HCT116 (cell line): ENCODE measurements at regions not wholly inside any gene's neighbourhood (a gene's known extent, or its start where the extent isn't known, plus 50 kb on each side); places are given as distances from the start of the nearest gene placed in this dataset.

Experiments
- ATAC-seq: fragments of 200-7000 bp; cut with Tn5 transposase; 2 replicates; pipeline ENCODE4 v1.9.1; 2020; ENCODE audit warnings: mild to moderate bottlenecking, moderate library complexity
- BruUV-seq: library from RNA; stranded (reverse); fragments of 400-500 nt; replicated peaks from 2 replicates; lab custom pipeline; 2021; lab: Mats Ljungman, UMichigan
- CTCF ChIA-PET: fragments of 300-600 bp; sonication (Branson Sonifier 250); formaldehyde crosslinking; loops from one replicate; lab custom pipeline; 2021; ENCODE audit warnings: antibody characterized with exemption; lab: Charles Lee
- POLR2A ChIA-PET: fragments of 300-600, 350-600 bp; sonication (Branson Sonifier 250); formaldehyde crosslinking; loops from one replicate; lab custom pipeline; 2021; ENCODE audit warnings: antibody characterized with exemption; lab: Charles Lee
- RAD21 ChIA-PET, 2 experiments: fragments of 300-600 bp; sonication (Branson Sonifier 250); formaldehyde crosslinking; loops; one replicate each; lab custom pipeline; 2023; ENCODE audit warnings: low total read pairs in 2 of 2; ENCODE audit not compliant: uncharacterized antibody in 2 of 2, unreplicated experiment in 2 of 2, low non-redundant PET in 1 of 2; lab: Charles Lee
- DNase-seq: peaks from one replicate; pipeline ENCODE4 v3.0.0-alpha.2; 2010; ENCODE audit warnings: low read depth, low spot score
- H2AFZ ChIP-seq: fragments of 200-600 bp; shearing (Covaris generic), sonication (generic); 2 replicates; pipeline ENCODE4 v1.6.1; 2017; ENCODE audit warnings: low read depth, mixed run types, mixed read lengths, antibody characterized with exemption, low read length; ENCODE audit not compliant: poor library complexity, severe bottlenecking
- H3K27ac ChIP-seq: 2 replicates; pipeline ENCODE4 v1.5.1; 2012; ENCODE audit warnings: low read depth, low read length
- H3K27me3 ChIP-seq: fragments of 200-600 bp; sonication (generic); 2 replicates; pipeline ENCODE4 v1.6.1; 2016; ENCODE audit warnings: mixed run types, low read length, mixed read lengths; ENCODE audit not compliant: insufficient read depth
- H3K36me3 ChIP-seq, 2 experiments: fragments of 200-500 bp in 1 of 2; fragments of 200-600 bp in 1 of 2; sonication (Bioruptor generic) in 1 of 2; sonication (generic) in 1 of 2; 2 replicates each; pipeline versions ENCODE4 v1.5.1 to v1.6.1; 2014 to 2016; ENCODE audit warnings: low read length in 2 of 2, inconsistent platforms in 1 of 2, mixed read lengths in 1 of 2, mixed run types in 1 of 2; ENCODE audit not compliant: insufficient read depth in 2 of 2, control insufficient read depth in 1 of 2
- H3K4me1 ChIP-seq, 2 experiments: fragments of 200-600 bp in 1 of 2; sonication (generic) in 1 of 2; 2 replicates each; pipeline versions ENCODE4 v1.5.1 to v1.6.1; 2012 to 2017; ENCODE audit warnings: low read length in 2 of 2, inconsistent platforms in 1 of 2, mild to moderate bottlenecking in 1 of 2, mixed read lengths in 1 of 2, mixed run types in 1 of 2, moderate library complexity in 1 of 2; ENCODE audit not compliant: insufficient read depth in 2 of 2, control insufficient read depth in 1 of 2
- H3K4me2 ChIP-seq: fragments of 200-600 bp; sonication (generic); 2 replicates; pipeline ENCODE4 v1.6.1; 2017; ENCODE audit warnings: mixed run types, low read length, mixed read lengths
- H3K4me3 ChIP-seq, 2 experiments: fragments of 200-600 bp in 1 of 2; sonication (generic) in 1 of 2; replicated peaks in 1 of 2; 2 replicates each; pipeline ENCODE4 v1.5.1; 2011 to 2016; ENCODE audit warnings: low read length in 2 of 2, control low read depth in 1 of 2, low read depth in 1 of 2, mild to moderate bottlenecking in 1 of 2, mixed read lengths in 1 of 2, mixed run types in 1 of 2
- H3K79me2 ChIP-seq: fragments of 200-600 bp; sonication (generic); 2 replicates; pipeline ENCODE4 v1.6.1; 2017; ENCODE audit warnings: mild to moderate bottlenecking, mixed run types, low read length, moderate library complexity, mixed read lengths; ENCODE audit not compliant: insufficient read depth
- H3K9ac ChIP-seq: fragments of 200-600 bp; sonication (generic); 2 replicates; pipeline ENCODE4 v1.6.1; 2016; ENCODE audit warnings: low read length, mixed read lengths
- H3K9me2 ChIP-seq: fragments of 200-600 bp; sonication (generic), shearing (Covaris generic); 2 replicates; pipeline ENCODE4 v1.6.1; 2017; ENCODE audit warnings: mixed run types, mild to moderate bottlenecking, moderate library complexity; ENCODE audit not compliant: insufficient read depth
- H3K9me3 ChIP-seq, 2 experiments: fragments of 200-500 bp in 1 of 2; fragments of 200-600 bp in 1 of 2; sonication (Bioruptor generic) in 1 of 2; sonication (generic) in 1 of 2; 2 replicates each; pipeline ENCODE4 v1.6.1; 2014 to 2017; ENCODE audit warnings: low read length in 2 of 2, mixed read lengths in 2 of 2, inconsistent platforms in 1 of 2, low read depth in 1 of 2, mild to moderate bottlenecking in 1 of 2, mixed run types in 1 of 2, moderate library complexity in 1 of 2; ENCODE audit not compliant: control insufficient read depth in 1 of 2, insufficient read depth in 1 of 2
- H4K20me1 ChIP-seq: fragments of 200-600 bp; sonication (generic), shearing (Covaris generic); 2 replicates; pipeline ENCODE4 v1.6.1; 2017; ENCODE audit warnings: mixed run types, mild to moderate bottlenecking, moderate library complexity; ENCODE audit not compliant: insufficient read depth
- CEBPB ChIP-seq: IDR thresholded peaks from 2 replicates; pipeline ENCODE4 v1.6.1; 2012; ENCODE audit warnings: low read depth
- EGR1 ChIP-seq: IDR thresholded peaks from 2 replicates; pipeline ENCODE4 v1.6.1; 2012; ENCODE audit warnings: low read depth
- ELF1 ChIP-seq: IDR thresholded peaks from 2 replicates; pipeline ENCODE4 v1.6.1; 2012; ENCODE audit warnings: low read depth, borderline replicate concordance
- EZH2phosphoT487 ChIP-seq: fragments of 200-600 bp; IDR thresholded peaks from 2 replicates; pipeline ENCODE4 v1.6.1; 2018; ENCODE audit warnings: antibody characterized with exemption, borderline replicate concordance
- FOSL1 ChIP-seq: IDR thresholded peaks from 2 replicates; pipeline ENCODE4 v1.6.1; 2012; ENCODE audit warnings: low read depth
- JUND ChIP-seq: IDR thresholded peaks from 2 replicates; pipeline ENCODE4 v1.6.1; 2012
- POLR2A ChIP-seq: IDR thresholded peaks from 2 replicates; pipeline ENCODE4 v1.7.0; 2011; ENCODE audit warnings: borderline replicate concordance; ENCODE audit not compliant: insufficient read depth, insufficient read length; ENCODE audit errors: extremely low read depth
- POLR2AphosphoS5 ChIP-seq: IDR thresholded peaks from 2 replicates; pipeline ENCODE4 v1.6.1; 2011; ENCODE audit warnings: mild to moderate bottlenecking, low read depth, low read length, moderate library complexity
- RAD21 ChIP-seq: IDR thresholded peaks from 2 replicates; pipeline ENCODE4 v1.6.1; 2012; ENCODE audit warnings: low read depth, mild to moderate bottlenecking
- SIN3A ChIP-seq: IDR thresholded peaks from 2 replicates; pipeline ENCODE4 v1.6.1; 2012; ENCODE audit warnings: low read depth
- SRF ChIP-seq: IDR thresholded peaks from 2 replicates; pipeline ENCODE4 v1.6.1; 2012; ENCODE audit warnings: low read depth
- TCF7L2 ChIP-seq: IDR thresholded peaks from 2 replicates; pipeline ENCODE4 v1.7.0; 2011; ENCODE audit warnings: borderline replicate concordance, inconsistent platforms; ENCODE audit not compliant: insufficient read depth, insufficient read length; ENCODE audit errors: extremely low read depth
- YY1 ChIP-seq: IDR thresholded peaks from 2 replicates; pipeline ENCODE4 v1.6.1; 2011; ENCODE audit warnings: low read length, low read depth, moderate library complexity, mild to moderate bottlenecking; ENCODE audit not compliant: insufficient replicate concordance; ENCODE audit errors: extremely low read depth
- ZFX ChIP-seq: fragments of 450-650 bp; IDR thresholded peaks from 2 replicates; pipeline ENCODE4 v1.6.1; 2017
- intact Hi-C: fragments of 100-400 bp; cut with micrococcal nuclease; formaldehyde crosslinking; loops from 2 replicates; pipeline ENCODE4 v1.10.0; 2022
- TF ChIP-seq, protein P1 (sequence below): IDR thresholded peaks from 2 replicates; pipeline ENCODE4 v1.6.1; 2012
- TF ChIP-seq, protein P2 (sequence below), 3 experiments: fragments of 200-600 bp in 1 of 3; sonication (generic) in 1 of 3; IDR thresholded peaks in 2 of 3; conservative IDR thresholded peaks in 1 of 3; 2 replicates each; pipeline ENCODE4 v1.5.1; 2012 to 2017; ENCODE audit warnings: low read depth in 2 of 3, low read length in 2 of 3, antibody characterized with exemption in 1 of 3, borderline replicate concordance in 1 of 3, control low read depth in 1 of 3, mild to moderate bottlenecking in 1 of 3, mixed read lengths in 1 of 3, mixed run types in 1 of 3, moderate library complexity in 1 of 3; ENCODE audit not compliant: insufficient read depth in 1 of 3
- TF ChIP-seq, protein P3 (sequence below): IDR thresholded peaks from 2 replicates; pipeline ENCODE4 v1.6.1; 2012; ENCODE audit warnings: low read depth
- TF ChIP-seq, protein P4 (sequence below): IDR thresholded peaks from 2 replicates; pipeline ENCODE4 v1.6.1; 2011; ENCODE audit warnings: mild to moderate bottlenecking, low read length, moderate library complexity; ENCODE audit not compliant: insufficient replicate concordance; ENCODE audit errors: extremely low read depth

DNA sequence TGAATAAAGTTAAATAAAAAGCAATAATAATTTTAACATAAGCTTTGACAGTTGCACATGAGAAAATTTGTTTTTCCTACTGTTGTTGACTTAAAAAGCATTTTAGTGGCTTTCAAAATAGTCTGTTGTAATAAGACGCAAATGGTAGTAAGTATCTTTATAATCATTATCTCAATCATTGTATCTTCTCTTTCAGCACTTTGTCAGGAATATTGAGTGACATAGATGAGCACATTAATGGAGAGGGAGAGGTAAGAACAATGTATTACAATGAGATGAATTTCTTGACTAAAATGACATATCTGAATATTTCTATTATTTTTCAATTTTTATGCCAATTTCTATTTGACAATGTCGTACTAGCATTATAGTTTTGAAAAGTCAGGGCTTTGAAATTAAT lies 193.9 kb upstream of the MRPS30 start:
- no peaks in the 10 kb centered on the region for H4K20me1 ChIP-seq
- ChIA-PET CTCF (interaction anchor here (1.4 to 1.6 kb wide), 3 partner anchors 10 to 12 kb away, joined by 3 read pairs; no protein-coding TSS in a partner anchor), RAD21 (no interaction called here), POLR2A (no interaction called here)
- no peak overlapping the region for H3K9ac ChIP-seq
- no peaks in the 10 kb centered on the region for H3K9me3 ChIP-seq
- no peaks in the 10 kb centered on the region for H3K79me2 ChIP-seq
- no peak overlapping the region for H2AFZ ChIP-seq
- no peak overlapping the region for H3K4me2 ChIP-seq
- intact Hi-C loops = no loop called here
- no peak for DNase-seq
- TF ChIP-seq, protein P1, sequence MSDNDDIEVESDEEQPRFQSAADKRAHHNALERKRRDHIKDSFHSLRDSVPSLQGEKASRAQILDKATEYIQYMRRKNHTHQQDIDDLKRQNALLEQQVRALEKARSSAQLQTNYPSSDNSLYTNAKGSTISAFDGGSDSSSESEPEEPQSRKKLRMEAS = no peak
- TF ChIP-seq SRF = no peak
- TF ChIP-seq SIN3A = no peak
- TF ChIP-seq POLR2A = no peak
- TF ChIP-seq EGR1 = no peak
- TF ChIP-seq RAD21 = no peak
- TF ChIP-seq, protein P2, sequence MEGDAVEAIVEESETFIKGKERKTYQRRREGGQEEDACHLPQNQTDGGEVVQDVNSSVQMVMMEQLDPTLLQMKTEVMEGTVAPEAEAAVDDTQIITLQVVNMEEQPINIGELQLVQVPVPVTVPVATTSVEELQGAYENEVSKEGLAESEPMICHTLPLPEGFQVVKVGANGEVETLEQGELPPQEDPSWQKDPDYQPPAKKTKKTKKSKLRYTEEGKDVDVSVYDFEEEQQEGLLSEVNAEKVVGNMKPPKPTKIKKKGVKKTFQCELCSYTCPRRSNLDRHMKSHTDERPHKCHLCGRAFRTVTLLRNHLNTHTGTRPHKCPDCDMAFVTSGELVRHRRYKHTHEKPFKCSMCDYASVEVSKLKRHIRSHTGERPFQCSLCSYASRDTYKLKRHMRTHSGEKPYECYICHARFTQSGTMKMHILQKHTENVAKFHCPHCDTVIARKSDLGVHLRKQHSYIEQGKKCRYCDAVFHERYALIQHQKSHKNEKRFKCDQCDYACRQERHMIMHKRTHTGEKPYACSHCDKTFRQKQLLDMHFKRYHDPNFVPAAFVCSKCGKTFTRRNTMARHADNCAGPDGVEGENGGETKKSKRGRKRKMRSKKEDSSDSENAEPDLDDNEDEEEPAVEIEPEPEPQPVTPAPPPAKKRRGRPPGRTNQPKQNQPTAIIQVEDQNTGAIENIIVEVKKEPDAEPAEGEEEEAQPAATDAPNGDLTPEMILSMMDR (IDR thresholded peaks at IDR 0.05 in 2 of 3, conservative IDR thresholded peaks at IDR 0.05 in 1 of 3; ENCODE audit: borderline replicate concordance in 1 of 3, insufficient read depth in 1 of 3, low read depth in 2 of 3, low read length in 2 of 3) = no peak
- no peak for TF ChIP-seq YY1
- no peak for TF ChIP-seq EZH2phosphoT487
- no peak for TF ChIP-seq CEBPB
- TF ChIP-seq POLR2AphosphoS5 = no peak
- no peak for TF ChIP-seq ELF1
- TF ChIP-seq, protein P3, sequence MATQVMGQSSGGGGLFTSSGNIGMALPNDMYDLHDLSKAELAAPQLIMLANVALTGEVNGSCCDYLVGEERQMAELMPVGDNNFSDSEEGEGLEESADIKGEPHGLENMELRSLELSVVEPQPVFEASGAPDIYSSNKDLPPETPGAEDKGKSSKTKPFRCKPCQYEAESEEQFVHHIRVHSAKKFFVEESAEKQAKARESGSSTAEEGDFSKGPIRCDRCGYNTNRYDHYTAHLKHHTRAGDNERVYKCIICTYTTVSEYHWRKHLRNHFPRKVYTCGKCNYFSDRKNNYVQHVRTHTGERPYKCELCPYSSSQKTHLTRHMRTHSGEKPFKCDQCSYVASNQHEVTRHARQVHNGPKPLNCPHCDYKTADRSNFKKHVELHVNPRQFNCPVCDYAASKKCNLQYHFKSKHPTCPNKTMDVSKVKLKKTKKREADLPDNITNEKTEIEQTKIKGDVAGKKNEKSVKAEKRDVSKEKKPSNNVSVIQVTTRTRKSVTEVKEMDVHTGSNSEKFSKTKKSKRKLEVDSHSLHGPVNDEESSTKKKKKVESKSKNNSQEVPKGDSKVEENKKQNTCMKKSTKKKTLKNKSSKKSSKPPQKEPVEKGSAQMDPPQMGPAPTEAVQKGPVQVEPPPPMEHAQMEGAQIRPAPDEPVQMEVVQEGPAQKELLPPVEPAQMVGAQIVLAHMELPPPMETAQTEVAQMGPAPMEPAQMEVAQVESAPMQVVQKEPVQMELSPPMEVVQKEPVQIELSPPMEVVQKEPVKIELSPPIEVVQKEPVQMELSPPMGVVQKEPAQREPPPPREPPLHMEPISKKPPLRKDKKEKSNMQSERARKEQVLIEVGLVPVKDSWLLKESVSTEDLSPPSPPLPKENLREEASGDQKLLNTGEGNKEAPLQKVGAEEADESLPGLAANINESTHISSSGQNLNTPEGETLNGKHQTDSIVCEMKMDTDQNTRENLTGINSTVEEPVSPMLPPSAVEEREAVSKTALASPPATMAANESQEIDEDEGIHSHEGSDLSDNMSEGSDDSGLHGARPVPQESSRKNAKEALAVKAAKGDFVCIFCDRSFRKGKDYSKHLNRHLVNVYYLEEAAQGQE = no peak
- no peak for TF ChIP-seq TCF7L2
- TF ChIP-seq, protein P4, sequence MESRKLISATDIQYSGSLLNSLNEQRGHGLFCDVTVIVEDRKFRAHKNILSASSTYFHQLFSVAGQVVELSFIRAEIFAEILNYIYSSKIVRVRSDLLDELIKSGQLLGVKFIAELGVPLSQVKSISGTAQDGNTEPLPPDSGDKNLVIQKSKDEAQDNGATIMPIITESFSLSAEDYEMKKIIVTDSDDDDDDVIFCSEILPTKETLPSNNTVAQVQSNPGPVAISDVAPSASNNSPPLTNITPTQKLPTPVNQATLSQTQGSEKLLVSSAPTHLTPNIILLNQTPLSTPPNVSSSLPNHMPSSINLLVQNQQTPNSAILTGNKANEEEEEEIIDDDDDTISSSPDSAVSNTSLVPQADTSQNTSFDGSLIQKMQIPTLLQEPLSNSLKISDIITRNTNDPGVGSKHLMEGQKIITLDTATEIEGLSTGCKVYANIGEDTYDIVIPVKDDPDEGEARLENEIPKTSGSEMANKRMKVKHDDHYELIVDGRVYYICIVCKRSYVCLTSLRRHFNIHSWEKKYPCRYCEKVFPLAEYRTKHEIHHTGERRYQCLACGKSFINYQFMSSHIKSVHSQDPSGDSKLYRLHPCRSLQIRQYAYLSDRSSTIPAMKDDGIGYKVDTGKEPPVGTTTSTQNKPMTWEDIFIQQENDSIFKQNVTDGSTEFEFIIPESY = no peak
- TF ChIP-seq JUND = no peak
- TF ChIP-seq ZFX = no peak
- no peak for TF ChIP-seq FOSL1
- no peaks in the 10 kb centered on the region for H3K36me3 ChIP-seq
- no peaks in the 10 kb centered on the region for H3K4me1 ChIP-seq
- no TSS peak for BruUV-seq
- no peak overlapping the region for H3K27ac ChIP-seq
- H3K4me3 ChIP-seq = no peak overlapping the region
- no peaks in the 10 kb centered on the region for H3K9me2 ChIP-seq
- no peaks in the 10 kb centered on the region for H3K27me3 ChIP-seq
- ATAC-seq = no peak
